Left ventricle myocardium inferior (tissue), 1 donor: ENCODE measurements at regions not wholly inside any gene's neighbourhood (a gene's known extent, or its start where the extent isn't known, plus 50 kb on each side); places are given as distances from the start of the nearest gene placed in this dataset.

Experiments used
- DNase-seq: peaks from one replicate; pipeline ENCODE4 v3.0.0-alpha.2; 2020
- H3K27ac ChIP-seq: fragments of 200-600 bp; replicated peaks from 2 replicates; pipeline ENCODE4 v1.8.0; 2021
- H3K27me3 ChIP-seq: fragments of 200-600 bp; 2 replicates; pipeline ENCODE4 v1.8.0; 2021; ENCODE audit warnings: low read depth
- H3K36me3 ChIP-seq: fragments of 200-600 bp; 2 replicates; pipeline ENCODE4 v1.8.0; 2021
- H3K4me1 ChIP-seq: fragments of 200-600 bp; 2 replicates; pipeline ENCODE4 v1.8.0; 2021
- H3K4me3 ChIP-seq: fragments of 200-600 bp; 2 replicates; pipeline ENCODE4 v1.8.0; 2021; ENCODE audit warnings: mild to moderate bottlenecking, moderate library complexity
- H3K9me3 ChIP-seq: fragments of 200-600 bp; replicated peaks from 2 replicates; pipeline ENCODE4 v1.8.0; 2021
- intact Hi-C: fragments of 100-400 bp; cut with micrococcal nuclease; formaldehyde crosslinking; loops from one replicate; pipeline ENCODE4 v1.11.0; 2022
- TF ChIP-seq, protein P1 (sequence below): fragments of 200-600 bp; IDR thresholded peaks from 2 replicates; pipeline ENCODE4 v1.8.0; 2021; ENCODE audit warnings: antibody characterized with exemption, mild to moderate bottlenecking, borderline replicate concordance
- donor health status: DM: no; HTN: yes; CAD: no; lungs with severe emphysema.

DNA sequence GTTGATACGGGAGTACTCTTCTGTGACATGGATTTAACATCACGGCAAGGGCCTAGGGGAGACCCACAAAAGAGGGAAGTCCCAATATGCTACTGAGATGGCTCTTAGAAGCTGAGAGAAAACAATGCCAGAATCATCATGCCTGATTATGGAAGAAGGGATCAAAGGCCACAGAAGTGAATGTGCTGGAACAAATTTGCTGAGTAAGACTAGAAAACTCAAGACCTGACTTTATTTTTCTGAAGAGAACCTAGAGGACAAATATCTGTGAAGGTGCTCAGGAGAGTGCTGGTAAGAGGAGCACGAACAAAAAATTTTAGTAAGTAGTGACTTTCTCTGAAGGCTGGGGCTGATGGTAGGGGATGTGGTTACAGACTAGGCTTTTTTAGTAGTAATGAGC, 277.0 kb downstream of the ZEB1 start:
- intact Hi-C loops = no loop called here
- H3K27ac ChIP-seq = no peak overlapping the region
- TF ChIP-seq, protein P1, sequence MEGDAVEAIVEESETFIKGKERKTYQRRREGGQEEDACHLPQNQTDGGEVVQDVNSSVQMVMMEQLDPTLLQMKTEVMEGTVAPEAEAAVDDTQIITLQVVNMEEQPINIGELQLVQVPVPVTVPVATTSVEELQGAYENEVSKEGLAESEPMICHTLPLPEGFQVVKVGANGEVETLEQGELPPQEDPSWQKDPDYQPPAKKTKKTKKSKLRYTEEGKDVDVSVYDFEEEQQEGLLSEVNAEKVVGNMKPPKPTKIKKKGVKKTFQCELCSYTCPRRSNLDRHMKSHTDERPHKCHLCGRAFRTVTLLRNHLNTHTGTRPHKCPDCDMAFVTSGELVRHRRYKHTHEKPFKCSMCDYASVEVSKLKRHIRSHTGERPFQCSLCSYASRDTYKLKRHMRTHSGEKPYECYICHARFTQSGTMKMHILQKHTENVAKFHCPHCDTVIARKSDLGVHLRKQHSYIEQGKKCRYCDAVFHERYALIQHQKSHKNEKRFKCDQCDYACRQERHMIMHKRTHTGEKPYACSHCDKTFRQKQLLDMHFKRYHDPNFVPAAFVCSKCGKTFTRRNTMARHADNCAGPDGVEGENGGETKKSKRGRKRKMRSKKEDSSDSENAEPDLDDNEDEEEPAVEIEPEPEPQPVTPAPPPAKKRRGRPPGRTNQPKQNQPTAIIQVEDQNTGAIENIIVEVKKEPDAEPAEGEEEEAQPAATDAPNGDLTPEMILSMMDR = no peak
- H3K36me3 ChIP-seq = no peaks in the 10 kb centered on the region
- H3K4me3 ChIP-seq = no peak overlapping the region
- H3K27me3 ChIP-seq = no peaks in the 10 kb centered on the region
- no peaks in the 10 kb centered on the region for H3K4me1 ChIP-seq
- no peak for DNase-seq
- H3K9me3 ChIP-seq = peaks cover 20% of the 10 kb centered on the region

DNA sequence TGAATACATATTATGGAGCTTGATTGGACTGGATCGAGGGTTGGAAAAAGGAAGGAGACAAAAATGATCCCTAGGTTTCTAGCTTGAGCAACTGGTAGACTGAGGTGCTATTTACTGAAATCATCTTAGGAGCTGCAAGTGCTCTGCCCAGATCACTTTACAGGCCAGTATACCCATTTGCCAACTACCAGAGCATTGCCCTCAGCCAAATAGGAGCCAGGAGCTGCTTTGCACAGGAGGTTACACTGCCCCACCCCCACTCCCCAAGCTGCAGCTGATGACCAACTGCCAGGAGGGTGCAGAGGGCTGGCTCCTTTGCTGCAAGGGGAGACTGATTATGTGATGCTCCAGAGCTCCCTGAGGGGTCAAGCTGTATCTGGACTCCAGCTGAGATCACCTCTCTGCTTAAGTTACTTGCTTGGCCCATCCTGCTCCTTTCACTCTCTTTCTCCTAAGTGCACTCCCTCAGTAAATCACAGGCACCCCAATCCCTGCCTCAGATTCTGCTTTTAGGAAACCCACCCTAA, 275.4 kb downstream of the ZEB1 start:
- Histone ChIP-seq H3K9me3 (peaks cover 31% of the 10 kb centered on the region), H3K27ac (no peak overlapping the region), H3K4me1 (no peaks in the 10 kb centered on the region), H3K36me3 (no peaks in the 10 kb centered on the region), H3K27me3 (no peaks in the 10 kb centered on the region), H3K4me3 (no peak overlapping the region)
- intact Hi-C loops = no loop called here
- TF ChIP-seq, protein P1 = no peak
- DNase-seq = no peak

DNA sequence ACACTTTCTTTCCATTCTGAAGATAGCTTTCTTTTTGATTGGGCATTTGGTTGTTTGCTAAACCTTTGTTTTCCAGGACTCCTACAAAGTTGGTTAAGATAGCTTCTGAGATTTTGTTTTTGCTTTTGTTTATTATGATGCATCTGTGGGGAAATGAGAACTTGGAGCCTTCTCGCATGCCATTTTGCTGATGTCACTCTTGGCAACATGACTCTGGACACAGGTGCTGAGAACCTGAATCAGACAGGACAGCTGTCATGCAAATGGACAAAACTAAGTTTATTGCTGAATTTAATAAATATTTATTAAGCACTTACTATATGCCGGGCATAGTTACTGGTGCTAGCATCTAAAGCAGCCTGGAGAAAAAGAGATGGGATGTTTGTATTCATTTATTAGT, 274.1 kb downstream of the ZEB1 start:
- DNase-seq = no peak
- Histone ChIP-seq H3K27ac (no peak overlapping the region), H3K4me3 (no peak overlapping the region), H3K36me3 (no peaks in the 10 kb centered on the region), H3K4me1 (no peaks in the 10 kb centered on the region), H3K9me3 (peaks cover 31% of the 10 kb centered on the region), H3K27me3 (no peaks in the 10 kb centered on the region)
- intact Hi-C loops = no loop called here
- TF ChIP-seq, protein P1 = no peak

DNA sequence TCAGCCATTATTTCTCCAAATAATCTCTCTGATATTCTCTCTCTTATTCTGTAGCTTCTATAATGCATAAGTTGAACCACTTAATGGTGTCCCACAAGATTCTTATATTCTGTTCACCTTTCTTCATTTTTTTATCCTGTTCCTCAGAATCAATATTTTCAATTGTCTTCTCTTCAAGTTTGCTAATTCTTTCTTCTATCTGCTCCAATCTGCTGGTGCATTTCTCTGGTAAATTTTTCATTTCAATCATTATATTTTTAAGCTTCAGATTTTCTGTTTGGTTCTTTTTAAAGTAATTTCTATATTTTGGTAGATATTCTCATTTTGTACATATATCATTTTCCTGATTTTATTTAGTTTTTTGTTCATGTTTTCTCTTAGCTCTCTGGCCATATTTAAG, 272.6 kb downstream of the ZEB1 start:
- intact Hi-C loops = no loop called here
- TF ChIP-seq, protein P1 = no peak

DNA sequence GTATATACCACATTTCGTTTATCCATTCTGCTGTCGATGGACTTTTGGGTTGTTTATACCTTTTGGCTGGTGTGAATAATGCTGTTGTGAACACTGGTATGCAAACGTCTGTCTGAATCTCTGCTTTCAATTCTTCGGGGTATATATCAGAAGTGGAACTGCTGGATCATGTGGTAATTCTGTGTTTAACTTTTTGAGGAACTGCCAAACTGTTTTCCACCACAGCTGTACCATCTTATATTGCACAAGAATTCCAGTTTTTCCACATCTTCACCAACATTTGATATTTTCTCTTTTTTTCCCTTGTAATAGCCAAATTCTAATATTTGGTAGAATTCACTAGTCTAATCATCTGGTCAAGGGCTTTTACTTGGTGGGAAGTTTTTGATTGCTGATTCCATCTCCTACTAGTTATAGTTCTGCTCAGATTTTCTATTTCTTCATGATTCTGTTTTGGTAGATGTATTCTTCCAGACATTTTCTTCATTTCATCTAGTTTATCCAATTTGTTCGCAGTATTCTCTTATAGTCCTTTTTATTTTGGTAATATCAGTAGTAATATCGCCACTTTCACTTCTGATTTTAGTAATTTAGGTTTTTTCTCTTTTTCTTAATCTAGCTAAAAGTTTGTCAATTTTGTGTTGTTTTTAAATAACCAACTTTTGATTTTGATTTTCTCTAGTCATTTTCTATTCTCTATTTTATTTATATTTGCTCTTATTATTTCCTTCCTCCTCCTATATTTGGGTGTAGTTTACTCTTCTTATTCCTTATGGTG, 271.2 kb downstream of the ZEB1 start:
- Histone ChIP-seq H3K36me3 (no peaks in the 10 kb centered on the region), H3K27ac (no peak overlapping the region), H3K4me3 (no peak overlapping the region), H3K27me3 (no peaks in the 10 kb centered on the region), H3K9me3 (peaks cover 37% of the 10 kb centered on the region), H3K4me1 (no peaks in the 10 kb centered on the region)
- intact Hi-C loops = no loop called here
- TF ChIP-seq, protein P1 = no peak
- DNase-seq = no peak

More for the DNA sequence above, 272.6 kb downstream of the ZEB1 start:
- Histone ChIP-seq H3K9me3 (peaks cover 37% of the 10 kb centered on the region), H3K4me3 (no peak overlapping the region), H3K27ac (no peak overlapping the region), H3K27me3 (no peaks in the 10 kb centered on the region), H3K4me1 (no peaks in the 10 kb centered on the region), H3K36me3 (no peaks in the 10 kb centered on the region)
- DNase-seq = no peak
